SK-N-SH treated with all-trans-retinoic acid at 6 μM for 48 hours (cell line): ENCODE measurements at regions not wholly inside any gene's neighbourhood (a gene's known extent, or its start where the extent isn't known, plus 50 kb on each side); places are given as distances from the start of the nearest gene placed in this dataset.

Experiments used
- CSRNP3 ChIP-seq: fragments of 250-450 bp; sonication (Bioruptor Pico); IDR thresholded peaks from 2 replicates; pipeline ENCODE4 v1.5.1; 2021; ENCODE audit warnings: mild to moderate bottlenecking, moderate library complexity
- GLIS3 ChIP-seq: fragments of 250-450 bp; sonication (Bioruptor Pico); IDR thresholded peaks from 2 replicates; pipeline ENCODE4 v1.5.0; 2020; ENCODE audit warnings: mild to moderate bottlenecking, moderate library complexity
- ZC3H10 ChIP-seq: fragments of 250-450 bp; sonication (Bioruptor Pico); IDR thresholded peaks from 2 replicates; pipeline ENCODE4 v1.5.1; 2021; ENCODE audit warnings: mild to moderate bottlenecking, moderate library complexity
- ZFP3 ChIP-seq: fragments of 250-450 bp; sonication (Bioruptor Pico); IDR thresholded peaks from 2 replicates; pipeline ENCODE4 v1.5.0; 2020; ENCODE audit warnings: mild to moderate bottlenecking, moderate library complexity
- TF ChIP-seq, protein P1 (sequence below): fragments of 250-450 bp; sonication (Bioruptor Pico); IDR thresholded peaks from 2 replicates; pipeline ENCODE4 v1.5.1; 2020; ENCODE audit warnings: low read depth, mild to moderate bottlenecking, moderate library complexity

DNA sequence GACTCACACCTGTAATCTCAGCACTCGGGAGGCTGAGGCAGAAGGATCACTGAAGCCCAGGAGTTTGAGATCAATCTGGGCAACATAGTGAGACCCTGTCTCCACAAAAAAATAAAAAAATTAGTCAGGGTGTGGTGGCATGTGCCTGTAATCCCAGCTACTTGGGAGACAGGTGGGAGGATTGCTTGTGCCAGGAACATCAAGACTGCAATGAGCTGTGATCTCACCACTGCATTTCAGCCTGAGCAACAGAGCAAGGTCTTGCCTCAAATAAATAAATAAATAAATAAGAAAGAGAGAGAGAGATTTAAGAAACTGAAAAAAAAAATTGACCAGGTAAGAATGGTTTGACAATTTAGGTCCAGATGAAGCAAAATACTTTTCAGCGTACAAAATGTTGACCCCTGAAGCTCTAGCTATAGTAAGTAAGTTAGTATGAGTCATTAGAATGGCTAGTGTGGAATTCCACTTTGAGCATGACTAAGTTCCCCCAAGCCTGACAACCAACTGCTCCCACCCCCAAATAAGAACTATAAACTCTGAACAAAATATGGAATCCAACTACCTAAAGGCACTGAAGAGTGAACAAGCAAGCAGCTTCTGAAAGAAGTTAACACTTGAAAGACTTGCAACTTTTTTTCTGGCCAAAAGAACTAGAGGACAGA lies 217.8 kb upstream of the TLE4 start:
- TF ChIP-seq GLIS3 (CRISPR knock-in tag) (no peak), ZC3H10 (CRISPR knock-in tag) (no peak), ZFP3 (CRISPR knock-in tag) (no peak), CSRNP3 (CRISPR knock-in tag) (no peak)
- TF ChIP-seq, protein P1, sequence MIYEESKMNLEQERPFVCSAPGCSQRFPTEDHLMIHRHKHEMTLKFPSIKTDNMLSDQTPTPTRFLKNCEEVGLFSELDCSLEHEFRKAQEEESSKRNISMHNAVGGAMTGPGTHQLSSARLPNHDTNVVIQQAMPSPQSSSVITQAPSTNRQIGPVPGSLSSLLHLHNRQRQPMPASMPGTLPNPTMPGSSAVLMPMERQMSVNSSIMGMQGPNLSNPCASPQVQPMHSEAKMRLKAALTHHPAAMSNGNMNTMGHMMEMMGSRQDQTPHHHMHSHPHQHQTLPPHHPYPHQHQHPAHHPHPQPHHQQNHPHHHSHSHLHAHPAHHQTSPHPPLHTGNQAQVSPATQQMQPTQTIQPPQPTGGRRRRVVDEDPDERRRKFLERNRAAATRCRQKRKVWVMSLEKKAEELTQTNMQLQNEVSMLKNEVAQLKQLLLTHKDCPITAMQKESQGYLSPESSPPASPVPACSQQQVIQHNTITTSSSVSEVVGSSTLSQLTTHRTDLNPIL: no peak
